OCI-LY3 (cell line): ENCODE measurements at regions not wholly inside any gene's neighbourhood (a gene's known extent, or its start where the extent isn't known, plus 50 kb on each side); places are given as distances from the start of the nearest gene placed in this dataset.

Experiments
- EZH2phosphoT487 ChIP-seq: fragments of 200-600 bp; shearing (Covaris generic); IDR thresholded peaks from 2 replicates; pipeline ENCODE4 v1.6.1; 2018; ENCODE audit warnings: antibody characterized with exemption, mixed run types, low read depth
- TF ChIP-seq, protein P1 (sequence below): fragments of 200-600, 300-600 bp; sonication (generic); IDR thresholded peaks from 2 replicates; pipeline ENCODE4 v1.5.1; 2014; ENCODE audit warnings: antibody characterized with exemption, low read length, low read depth

DNA sequence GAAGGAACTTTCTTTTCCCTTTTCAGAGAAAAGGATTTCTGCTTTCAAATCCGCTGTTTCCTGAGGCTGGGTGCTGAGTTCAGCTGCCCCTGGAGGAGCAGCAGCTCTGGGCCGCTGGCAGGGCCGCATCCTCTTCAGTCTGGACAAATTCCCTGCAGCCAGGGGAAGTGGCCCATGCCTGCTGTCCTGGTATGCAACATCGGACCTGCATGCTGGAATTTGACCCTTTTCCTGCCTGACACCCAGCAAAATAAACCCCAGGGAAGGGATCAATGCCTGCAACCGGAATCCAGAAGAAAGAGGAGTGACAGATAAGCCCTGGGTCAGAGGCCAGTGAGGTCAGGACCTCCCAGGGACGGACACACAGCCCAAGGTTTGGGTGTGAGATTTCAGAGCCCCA is 54.1 kb upstream of the LINC01488 start:
- TF ChIP-seq, protein P1, sequence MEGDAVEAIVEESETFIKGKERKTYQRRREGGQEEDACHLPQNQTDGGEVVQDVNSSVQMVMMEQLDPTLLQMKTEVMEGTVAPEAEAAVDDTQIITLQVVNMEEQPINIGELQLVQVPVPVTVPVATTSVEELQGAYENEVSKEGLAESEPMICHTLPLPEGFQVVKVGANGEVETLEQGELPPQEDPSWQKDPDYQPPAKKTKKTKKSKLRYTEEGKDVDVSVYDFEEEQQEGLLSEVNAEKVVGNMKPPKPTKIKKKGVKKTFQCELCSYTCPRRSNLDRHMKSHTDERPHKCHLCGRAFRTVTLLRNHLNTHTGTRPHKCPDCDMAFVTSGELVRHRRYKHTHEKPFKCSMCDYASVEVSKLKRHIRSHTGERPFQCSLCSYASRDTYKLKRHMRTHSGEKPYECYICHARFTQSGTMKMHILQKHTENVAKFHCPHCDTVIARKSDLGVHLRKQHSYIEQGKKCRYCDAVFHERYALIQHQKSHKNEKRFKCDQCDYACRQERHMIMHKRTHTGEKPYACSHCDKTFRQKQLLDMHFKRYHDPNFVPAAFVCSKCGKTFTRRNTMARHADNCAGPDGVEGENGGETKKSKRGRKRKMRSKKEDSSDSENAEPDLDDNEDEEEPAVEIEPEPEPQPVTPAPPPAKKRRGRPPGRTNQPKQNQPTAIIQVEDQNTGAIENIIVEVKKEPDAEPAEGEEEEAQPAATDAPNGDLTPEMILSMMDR: no peak
- TF ChIP-seq EZH2phosphoT487: no peak
